HG03342 (cell line): ENCODE measurements at regions not wholly inside any gene's neighbourhood (a gene's known extent, or its start where the extent isn't known, plus 50 kb on each side); places are given as distances from the start of the nearest gene placed in this dataset.

Source experiments
- ATAC-seq: cut with Tn5 transposase; IDR thresholded peaks from one replicate; pipeline ENCODE4 v1.9.1; 2021; ENCODE audit warnings: mild to moderate bottlenecking, moderate library complexity; ENCODE audit not compliant: unreplicated experiment

DNA sequence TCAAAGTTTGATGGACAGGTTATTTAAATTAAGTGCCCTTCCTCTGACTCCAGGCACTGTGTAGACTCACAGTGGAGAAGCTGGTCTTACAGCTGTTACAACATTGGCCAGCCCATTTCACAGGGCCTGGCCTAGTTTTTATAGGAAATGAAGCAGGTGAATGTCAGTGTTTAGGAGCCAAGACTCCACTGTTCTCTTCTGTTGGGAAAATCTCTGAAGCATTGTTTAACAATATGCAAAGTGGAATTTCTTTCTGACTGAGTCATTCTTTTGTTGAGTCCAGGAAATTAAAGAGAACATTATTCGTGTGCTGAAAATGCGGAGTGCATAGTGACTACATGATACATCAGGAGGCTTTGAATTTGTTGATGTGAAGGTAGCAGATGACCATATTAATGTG lies 64.7 kb downstream of the ARRDC4 start:
- no peak for ATAC-seq

DNA sequence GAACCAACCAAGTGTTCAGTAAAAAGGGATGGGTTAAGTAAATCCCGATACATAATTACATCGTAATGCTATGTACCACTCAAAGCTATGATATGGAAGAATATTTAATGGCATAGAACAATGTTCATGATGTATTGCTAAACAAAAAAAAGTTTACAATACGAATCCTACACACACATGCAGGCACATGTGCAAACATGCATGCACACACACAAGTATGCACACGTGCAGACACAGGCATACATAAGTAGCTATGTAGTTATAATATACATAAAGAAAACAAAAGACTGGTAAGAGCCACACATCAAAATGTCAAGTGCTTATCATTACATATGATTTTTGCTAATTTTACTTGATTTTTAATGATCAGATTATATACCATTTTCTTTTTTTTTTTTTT lies 74.2 kb downstream of the ARRDC4 start:
- ATAC-seq: no peak

DNA sequence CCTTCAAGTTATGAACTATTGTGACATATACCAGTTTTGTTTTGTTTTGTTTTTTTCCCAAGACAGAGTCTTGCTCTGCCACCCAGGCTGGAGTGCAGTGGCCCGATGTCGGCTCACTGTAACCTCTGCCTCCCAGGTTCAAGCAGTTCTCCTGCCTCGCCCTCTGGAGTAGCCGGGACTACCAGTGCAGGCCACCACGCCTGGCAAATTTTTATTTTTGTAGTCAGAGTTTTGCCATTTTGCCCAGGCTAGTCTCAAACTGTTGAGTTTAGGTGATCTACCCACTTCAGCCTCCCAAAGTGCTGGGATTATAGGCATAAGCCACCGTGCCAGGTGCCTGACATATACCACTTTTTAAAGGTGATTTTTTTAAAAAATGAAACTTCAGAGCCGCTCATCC lies 74.6 kb downstream of the ARRDC4 start:
- no peak for ATAC-seq

DNA sequence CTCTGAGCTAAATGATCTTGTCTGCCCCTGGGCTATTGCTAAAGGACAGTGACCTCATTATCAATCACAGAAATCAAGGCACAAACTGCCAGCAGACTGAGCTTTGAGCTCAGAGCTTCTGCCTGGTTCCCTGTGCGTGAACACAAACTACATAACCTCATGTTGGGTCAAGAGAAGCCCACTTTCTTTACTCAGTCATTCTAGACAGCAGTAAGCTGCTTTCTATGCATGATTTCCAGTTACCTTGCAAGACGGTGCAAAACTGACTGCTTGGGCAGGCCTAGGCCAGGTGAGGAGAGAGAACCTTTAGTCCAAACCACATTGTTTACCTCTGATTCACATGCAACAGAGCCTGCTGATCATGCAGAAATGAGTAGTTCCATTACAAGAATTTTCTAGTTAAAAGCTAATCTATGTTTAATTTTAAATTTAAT lies 75.1 kb downstream of the ARRDC4 start:
- ATAC-seq: no peak

DNA sequence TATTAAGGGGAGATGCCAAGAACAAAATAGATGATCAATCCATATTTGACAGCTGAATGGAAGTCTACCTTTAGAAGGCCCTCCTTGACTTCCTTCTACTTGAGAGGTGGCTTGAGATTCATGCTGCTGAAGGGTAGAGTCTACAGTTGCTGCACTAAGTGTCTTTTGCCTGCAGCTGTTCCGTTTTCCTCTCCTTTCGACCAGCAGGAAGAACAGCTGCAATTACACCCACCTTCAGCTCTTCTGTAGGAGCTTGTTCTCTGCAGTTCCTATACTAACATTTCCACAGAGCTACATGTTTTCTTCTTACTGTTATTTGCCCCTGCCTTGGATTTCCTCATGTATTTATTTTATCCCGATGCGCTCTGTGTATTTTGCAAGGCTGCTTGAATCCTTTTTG lies 79.1 kb downstream of the ARRDC4 start:
- ATAC-seq: no peak

DNA sequence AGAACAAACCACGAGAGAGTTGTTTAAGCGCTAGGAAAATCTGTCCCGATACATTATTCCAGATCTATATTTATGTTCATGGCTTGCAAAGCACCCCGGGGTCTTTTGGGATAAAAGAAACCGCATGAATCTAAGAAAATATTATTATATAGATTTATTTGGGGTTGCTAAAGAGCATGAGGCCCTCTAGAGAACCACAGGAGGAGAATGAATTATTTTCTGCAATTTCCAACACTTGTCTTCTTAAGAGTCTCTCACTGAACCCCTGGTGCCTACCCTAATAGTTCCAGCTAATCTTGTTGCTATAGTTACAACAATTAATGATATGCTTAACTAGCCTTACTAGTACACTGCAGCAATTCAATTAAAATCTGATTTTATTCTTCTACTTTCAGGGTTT lies 79.6 kb downstream of the ARRDC4 start:
- ATAC-seq: no peak

DNA sequence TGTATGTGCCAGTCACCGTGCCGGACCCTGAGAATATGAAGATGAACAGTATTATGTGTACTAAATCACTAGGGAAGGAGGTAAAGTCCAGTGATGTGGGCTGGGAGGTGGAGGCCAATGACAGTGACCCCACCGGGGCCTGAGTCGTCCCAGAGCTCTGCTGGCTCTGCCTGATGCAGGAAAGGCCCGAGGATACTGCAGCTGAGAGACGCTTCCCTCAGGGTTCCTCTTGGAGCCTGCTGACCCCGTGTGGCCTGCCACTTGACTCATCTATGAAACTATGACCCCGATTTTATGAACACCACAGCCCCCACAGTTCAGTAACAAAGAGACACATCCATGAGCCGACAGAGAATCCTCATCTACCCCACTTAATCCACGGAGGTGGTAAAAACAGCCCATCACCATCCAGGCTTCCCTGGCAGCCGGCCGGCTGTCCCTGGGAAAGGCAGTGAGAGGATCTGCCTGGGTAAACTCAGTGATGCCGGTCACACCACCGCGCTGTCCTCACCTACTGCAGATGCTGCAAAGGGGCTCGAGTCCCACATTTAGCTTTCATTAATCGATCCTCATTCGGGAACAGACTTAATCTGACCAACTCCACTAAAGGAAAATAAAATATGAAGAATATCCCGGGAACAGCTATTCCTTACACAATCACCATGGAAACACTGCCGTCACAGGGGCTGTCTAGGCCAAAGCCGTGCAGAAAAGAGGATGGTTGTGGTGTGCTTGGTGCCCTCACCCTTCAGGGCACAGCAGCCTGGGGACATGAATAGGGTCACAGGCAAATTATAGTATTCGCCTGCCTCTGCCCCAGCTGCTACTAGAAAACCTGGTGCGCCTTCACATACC lies 82.9 kb downstream of the ARRDC4 start:
- ATAC-seq: no peak

DNA sequence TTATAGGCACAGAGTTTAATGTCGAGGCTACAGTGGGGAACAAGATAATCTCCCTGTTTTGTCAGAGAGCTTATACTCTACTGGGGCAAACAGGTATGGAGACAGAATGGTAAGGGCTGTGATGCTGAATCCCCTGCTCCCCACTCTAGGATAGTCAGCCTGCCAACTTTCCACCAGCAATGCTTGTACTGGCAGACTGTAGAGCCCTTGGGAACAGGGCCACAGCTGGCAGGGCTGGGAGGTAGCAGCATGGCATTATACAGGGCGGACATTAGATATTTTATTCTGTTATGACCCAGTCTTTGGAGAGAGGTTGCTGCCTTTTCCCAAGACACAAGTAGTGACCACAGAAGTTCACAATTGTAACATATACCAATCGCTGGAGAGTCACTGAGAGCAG lies 91.2 kb downstream of the ARRDC4 start:
- ATAC-seq: no peak

DNA sequence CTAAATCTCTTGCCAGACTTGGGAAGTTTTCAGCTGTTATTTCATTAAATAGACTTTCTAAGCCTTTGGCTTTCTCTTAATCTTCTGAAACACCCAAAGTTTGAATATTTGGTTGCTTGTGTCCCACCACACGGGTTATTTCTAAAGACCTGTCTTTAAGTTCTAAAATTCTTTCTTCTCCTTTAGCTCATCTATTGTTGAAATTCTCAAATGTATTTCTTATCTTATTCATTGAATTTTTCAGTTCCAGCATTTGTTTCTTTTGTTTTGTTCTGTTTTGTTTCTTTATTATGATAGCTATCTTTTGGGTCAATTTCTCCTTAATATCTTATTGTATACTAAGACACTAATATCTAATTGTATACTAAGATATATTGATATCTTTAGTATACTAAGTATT lies 97.0 kb downstream of the ARRDC4 start:
- ATAC-seq: no peak

DNA sequence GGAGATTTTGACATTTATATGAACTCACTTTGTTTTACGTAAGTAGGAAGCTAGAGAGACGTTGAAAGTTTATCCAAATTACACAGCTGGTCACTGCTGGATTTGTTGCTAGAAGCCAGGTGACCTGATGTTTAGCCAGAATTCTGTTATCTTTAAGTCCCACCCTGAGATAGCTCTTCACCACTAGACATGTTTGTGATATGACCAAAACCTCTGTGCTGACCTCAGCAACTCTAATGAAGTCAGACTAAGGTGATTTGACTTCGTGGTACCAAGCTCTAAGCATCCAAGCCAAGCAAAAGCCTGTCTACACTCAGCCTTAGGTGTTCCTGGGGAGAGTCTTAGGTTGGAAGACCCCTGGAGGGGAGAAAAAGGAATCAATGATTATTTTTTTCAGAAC lies 102.4 kb downstream of the ARRDC4 start:
- ATAC-seq: no peak

DNA sequence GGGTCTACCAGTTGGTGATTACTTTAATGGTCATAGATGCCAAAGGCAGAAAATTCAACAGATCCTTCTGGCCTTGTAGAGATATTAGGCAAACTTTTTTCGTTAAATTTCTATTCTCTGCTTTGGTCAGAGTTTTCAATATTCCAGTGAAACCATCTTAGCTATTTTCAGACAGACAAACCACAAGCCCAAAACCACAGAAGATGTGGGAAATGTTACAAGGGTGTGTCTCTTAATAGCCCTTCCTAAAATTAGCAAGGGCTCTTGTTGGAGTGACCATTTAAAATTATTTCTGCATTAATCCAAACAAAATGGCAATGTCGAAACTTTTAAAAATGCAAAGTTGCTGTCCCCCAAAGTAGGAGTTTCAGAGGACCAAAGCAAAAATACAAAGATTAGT lies 102.8 kb downstream of the ARRDC4 start:
- no peak for ATAC-seq

DNA sequence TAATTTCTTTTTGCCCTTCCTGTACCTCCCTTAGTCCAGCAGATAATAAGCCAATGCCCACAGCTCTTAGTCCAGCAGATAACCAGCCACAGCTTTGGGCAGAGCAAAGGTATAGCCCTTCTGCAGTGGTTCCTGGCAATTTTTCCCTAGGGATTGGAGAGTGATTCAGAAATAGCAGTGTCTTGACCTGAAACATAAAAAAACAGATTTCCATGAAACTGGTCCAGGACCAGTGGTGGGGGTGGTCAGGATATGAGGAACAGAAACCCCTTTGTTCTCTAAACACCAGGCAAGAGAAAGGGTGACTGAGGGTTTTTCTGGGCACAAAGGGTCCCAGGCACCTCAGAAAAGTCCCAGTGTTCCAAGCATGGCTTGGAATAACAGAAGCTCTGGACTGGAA lies 103.4 kb downstream of the ARRDC4 start:
- no peak for ATAC-seq

DNA sequence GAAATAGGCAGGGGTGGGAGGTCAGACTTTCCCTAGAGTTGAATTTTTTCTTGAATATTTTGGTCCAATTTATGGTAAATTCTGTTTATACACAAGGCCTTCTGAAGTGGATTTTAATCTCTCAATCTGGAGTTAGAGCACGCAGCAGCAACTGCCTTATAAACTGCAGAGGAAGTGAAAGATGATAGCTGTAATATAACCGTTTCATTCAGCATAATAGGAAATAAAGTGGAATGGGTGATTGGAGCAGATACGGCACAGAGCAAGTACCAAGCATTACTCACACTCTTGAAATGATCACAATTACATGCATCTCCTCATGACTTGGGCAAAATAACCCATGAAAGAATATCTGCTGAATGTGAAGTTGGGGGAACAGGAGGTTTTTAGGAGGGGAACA lies 106.8 kb downstream of the ARRDC4 start:
- no peak for ATAC-seq

DNA sequence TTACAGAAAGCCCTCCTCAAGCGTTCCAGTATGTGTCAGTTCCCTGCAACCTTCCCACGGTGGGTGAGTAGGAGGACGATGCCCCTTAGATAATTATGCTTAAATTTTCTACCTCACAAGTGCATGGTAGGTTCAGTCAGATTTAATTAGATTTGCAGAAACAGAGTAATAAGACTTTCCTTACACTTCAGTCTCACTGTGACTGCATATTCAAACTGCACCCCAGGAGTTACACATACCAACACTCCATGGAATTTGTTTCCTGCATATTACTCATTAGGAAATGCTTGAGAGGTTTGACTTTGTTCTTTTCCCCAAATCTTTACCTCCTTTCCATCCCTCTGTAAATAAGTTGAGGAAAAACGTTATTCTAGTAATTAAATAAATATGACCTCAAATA lies 108.8 kb downstream of the ARRDC4 start:
- no peak for ATAC-seq

DNA sequence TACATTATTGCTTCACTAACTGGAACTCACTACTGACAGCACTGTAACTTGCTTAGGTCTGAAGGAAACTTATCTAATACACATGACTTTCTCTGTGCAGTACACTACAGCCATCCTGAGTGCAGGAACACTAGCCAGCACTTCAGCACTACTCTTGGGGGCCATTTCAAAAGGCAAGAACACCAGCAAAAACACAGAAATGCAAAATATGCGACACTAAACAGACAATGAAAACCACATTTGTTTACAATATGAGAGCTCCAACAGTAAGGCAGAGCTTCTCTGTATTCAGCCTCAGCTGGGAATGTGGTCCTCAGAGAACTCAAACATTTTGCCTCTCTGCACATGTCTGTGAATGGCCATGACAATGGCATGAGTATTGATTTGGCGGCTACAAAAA lies 109.6 kb downstream of the ARRDC4 start:
- no peak for ATAC-seq

DNA sequence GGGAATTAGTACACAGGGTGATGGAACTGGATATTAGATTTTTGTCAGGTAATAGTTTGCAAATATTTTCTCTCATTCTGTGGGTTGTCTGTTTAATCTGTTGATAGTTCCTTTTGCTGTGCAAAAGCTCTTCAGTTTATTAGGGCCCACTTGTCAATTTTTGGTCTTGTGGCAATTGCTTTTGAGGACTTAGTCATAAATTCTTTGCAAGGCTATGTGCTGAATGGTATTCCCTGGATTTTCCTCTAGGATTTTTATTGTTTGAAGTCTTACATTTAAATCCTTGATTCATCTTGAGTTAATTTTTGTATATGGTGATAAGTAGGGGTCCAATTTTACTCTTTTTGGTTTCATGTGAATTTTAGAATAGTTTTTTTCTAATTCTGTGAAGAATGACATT lies 111.3 kb downstream of the ARRDC4 start:
- no peak for ATAC-seq

DNA sequence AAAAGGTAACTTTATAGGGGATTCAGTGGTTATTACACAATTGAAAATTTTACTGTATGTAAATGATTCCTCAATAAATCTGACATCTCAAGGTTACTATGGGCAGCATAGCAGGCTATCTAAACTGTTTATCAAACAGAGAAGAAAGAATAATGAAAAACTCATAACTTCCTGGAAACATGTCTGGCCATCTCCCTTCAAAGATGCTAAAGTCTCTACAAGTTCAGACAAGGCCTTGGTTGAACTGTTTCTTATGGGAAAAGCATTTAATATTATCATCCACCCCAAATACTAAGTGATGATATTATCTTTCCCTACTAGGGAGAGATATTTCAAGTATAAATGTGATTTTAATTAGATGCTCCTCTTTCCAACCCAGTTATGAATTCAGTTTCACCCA lies 114.9 kb downstream of the ARRDC4 start:
- no peak for ATAC-seq

DNA sequence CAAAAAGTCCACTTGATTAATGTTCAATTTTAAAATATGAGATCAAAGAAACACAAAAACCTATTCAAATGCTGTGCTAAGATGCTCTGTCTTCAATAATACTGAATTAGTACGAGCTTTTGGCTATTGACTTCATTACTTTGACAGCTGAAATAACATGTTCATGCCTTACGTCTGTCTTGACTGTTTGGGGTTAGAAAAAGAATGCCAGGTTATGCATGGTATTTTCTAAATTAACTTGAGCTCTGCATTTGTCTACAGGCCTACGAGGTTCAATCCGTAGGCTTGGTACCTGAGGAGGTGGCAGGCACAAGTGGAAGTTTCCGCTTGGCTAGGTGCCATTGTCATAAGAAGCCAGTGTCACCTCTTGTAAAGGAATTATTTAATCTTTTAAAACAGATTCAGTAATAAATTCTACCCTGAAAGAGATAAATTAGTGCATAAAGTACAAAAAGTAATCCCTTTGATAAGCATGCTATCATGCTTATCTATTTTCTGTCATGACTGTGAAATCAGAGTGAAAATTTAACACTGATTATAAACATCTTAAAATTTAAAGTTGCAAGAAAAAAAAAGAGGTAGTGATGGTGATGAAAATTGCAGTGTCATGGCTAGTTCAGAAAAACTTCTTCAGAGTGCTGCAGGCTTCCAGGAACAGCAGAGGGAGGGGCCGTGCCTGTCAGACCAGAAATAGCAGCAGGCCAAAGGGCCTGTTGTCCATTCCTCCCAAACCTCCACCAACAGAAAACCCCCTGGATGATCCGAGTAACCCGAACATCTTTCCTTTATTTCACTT lies 115.7 kb downstream of the ARRDC4 start:
- no peak for ATAC-seq

DNA sequence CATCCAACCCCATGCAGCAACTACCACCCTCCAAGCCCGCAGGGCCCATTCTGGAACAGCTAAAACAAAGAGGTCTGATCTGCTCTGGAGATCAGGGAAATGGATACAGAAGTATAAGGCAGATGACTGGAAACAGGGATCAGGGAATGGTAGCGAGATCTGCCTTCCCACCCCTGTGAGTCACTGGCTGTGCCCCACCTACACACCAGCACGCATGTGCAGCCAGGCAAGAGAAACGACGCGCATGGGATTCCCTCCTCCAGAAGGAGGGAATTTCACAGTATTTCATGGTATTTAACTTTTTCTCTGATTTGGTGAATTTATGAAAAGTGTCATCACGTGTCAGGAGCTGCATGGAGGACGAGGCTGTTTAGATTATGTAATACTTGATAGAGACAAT lies 116.7 kb downstream of the ARRDC4 start:
- no peak for ATAC-seq

DNA sequence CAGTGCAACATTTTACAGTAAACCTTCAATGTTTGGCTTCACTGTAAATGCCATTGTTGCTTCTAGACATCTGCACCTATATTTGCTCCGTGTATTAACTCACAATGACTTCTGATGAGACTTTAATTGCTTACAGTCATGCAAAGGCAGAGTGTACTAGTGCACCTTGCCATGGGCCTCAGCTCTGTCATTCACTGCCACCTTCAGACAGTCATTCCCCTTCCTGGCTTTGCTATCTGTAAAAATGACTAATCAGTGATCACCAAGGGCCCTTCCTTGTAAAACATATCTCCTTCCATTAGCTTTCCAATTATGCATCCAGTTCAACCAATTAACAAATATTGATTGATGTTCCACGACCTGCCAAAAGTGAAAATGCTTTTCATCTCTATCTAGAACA lies 120.3 kb downstream of the ARRDC4 start:
- no peak for ATAC-seq

DNA sequence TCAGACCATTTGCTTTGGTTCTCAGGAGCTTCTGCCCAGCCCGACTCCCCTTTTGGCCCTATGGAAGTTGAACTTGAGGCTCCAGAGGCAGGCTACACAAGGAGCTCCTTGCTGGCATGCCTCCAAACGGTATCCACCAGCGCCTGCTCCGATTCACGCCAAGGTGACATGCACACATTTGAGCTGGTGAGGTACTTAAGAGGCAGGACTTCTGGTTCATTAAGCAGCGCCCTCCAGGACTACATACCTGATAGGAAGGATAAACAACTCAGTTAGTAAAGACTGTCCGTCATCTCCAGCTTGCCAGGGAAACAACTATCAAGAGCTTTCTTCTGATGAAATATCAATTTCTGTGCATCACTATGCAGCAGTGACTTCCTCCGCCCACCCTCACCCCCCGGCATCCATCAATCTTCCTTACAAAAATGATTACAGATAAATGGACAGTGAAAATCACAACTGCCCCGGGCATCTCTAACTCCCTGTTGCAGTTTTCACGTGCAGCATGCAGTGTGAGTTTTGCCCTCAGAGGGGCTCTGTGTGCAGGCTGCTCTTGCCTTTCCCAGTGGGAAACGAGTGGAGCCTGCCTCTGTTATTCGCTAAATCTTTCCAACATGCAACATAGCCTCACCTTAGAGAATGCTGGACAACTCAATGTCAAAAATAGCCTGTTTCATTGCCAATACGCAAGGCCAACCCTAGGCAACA lies 122.9 kb downstream of the ARRDC4 start:
- no peak for ATAC-seq
